HG02870 (cell line): ENCODE measurements at regions not wholly inside any gene's neighbourhood (a gene's known extent, or its start where the extent isn't known, plus 50 kb on each side); places are given as distances from the start of the nearest gene placed in this dataset.

Experiments used
- ATAC-seq: cut with Tn5 transposase; IDR thresholded peaks from one replicate; pipeline ENCODE4 v1.9.1; 2021; ENCODE audit warnings: mild to moderate bottlenecking, moderate library complexity; ENCODE audit not compliant: unreplicated experiment

DNA sequence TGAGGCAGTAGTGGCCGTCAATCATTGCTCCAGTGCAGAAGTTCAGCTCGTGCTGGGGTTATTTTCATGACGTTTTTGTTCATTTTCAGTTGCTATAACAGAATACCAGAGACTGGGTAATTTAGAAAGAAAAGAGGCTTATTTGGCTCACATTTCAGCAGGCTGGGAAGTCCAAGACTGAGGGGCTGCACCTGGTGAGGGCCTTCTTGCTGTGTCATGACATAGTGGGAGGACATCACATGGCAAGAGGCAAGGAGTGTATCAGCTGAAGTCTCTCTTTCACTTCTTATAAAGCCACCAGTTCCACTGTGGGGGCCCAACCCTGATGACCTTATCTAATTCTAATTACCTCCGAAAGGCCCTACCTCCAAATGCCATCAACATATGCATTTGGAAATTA, 58.0 kb upstream of the DPP10 start:
- ATAC-seq: no peak

DNA sequence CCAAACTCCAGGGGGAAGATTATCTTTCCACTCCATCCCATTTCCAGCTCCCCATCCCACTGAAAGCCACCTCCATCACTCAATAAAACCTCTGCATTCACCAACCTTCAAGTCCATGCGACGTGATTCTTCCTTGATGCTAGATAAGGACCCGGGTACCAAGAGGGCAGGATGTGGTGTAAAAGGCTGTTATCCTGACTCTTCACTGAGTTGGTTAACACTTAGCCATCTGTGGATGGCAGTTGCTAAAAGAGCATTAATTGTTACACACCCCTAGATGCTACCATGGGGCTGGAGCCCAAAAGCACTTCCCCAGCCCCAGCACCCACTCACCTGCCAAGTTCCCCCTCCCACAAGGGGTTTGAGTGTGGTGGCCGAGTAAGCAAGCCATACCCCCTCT, 53.4 kb upstream of the DPP10 start:
- ATAC-seq: no peak
